SH-SY5Y (cell line): ENCODE measurements at regions not wholly inside any gene's neighbourhood (a gene's known extent, or its start where the extent isn't known, plus 50 kb on each side); places are given as distances from the start of the nearest gene placed in this dataset.

ENCODE experiments used
- GATA2 ChIP-seq: IDR thresholded peaks from 2 replicates; pipeline ENCODE4 v1.6.1; 2011; ENCODE audit warnings: mild to moderate bottlenecking, low read depth, low read length
- GATA3 ChIP-seq: IDR thresholded peaks from 2 replicates; pipeline ENCODE4 v1.6.1; 2011; ENCODE audit warnings: low read depth, mild to moderate bottlenecking, low read length, moderate library complexity

DNA sequence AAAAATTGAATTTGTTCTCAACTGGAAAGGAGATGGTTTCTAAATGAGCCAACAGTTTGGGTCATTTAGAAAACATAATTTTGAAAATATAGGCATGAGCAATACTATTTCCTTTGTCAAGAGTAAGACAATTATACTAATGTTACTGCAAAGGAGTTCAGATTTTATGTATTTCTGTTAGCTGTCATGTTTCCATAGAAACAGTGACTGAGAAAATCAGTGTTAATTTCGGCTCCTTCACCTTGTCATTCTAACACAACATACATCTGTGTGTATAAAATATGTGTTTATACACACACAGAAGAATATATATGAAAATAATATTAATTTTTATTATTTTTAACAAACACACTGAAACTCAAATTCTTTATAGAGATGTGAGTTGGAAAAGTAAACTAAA lies 178.0 kb upstream of the SPHKAP start:
- TF ChIP-seq GATA3 (no peak), GATA2 (no peak)
